T47D (cell line): ENCODE measurements at regions not wholly inside any gene's neighbourhood (a gene's known extent, or its start where the extent isn't known, plus 50 kb on each side); places are given as distances from the start of the nearest gene placed in this dataset.

Experiments used
- DNase-seq, 2 experiments: peaks; one replicate each; pipeline versions ENCODE4 v3.0.0 to v3.0.0-alpha.2; 2011 to 2012; ENCODE audit warnings: low read depth in 1 of 2, low spot score in 1 of 2
- JUND ChIP-seq: IDR thresholded peaks from 2 replicates; pipeline ENCODE4 v1.6.1; 2012; ENCODE audit warnings: low read depth
- in situ Hi-C: cut with HindIII; loops from 2 replicates; pipeline ENCODE4 v1.10.0; 2016; ENCODE audit warnings: low sequenced_read_pairs, low pct_unique_long_range_greater_than_20kb

DNA sequence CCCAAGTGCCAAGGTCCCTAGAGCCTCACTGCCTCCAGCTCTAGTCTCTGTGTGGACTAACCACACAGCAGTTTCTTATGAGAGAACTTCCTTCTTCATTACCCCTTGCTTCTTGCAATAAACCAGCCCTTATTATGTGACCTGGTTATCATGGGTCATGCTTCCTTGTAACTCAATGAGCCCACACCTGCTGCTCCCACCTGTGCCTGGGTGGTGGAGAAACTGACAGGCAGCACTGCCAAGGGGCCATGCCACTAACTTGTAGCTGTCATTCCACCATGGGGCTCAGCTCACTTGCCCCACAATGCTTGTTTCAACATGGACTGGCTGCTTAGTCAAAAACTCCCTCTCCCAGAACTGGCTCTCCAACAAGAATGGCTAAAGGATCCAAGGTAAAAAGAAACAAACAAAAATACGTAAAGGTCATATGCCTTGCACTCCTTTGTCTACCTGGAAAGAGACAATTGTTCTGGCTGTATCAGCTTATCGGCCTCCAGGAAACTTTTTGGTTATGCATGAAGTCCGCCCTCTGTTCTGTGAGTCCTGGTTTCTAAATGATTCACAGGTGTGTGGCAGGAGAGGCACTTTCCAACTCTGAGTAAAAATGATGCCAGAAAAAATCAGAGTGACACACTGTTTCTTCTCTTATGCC is 446.4 kb downstream of the COG6 start:
- DNase-seq, result no peak
- TF ChIP-seq JUND, result no peak
- in situ Hi-C loops, result no loop called here

DNA sequence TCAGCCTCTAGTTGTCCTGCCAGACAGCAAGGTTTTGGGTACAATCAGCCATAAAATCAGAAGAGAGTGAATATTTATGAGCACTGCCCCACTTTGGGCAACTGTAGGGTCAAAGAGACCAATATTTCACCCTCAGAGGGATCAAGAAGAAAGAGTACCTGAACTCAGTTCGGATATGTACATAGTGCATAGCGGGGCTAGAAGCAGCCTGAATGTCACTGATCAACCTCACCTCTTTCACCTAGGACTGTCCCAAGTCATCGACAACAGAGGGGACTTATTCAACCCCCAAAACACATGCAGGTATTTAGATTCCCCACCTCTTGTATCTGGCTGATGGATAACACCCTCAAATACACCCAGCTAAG is 446.9 kb downstream of the COG6 start:
- TF ChIP-seq JUND, result no peak

DNA sequence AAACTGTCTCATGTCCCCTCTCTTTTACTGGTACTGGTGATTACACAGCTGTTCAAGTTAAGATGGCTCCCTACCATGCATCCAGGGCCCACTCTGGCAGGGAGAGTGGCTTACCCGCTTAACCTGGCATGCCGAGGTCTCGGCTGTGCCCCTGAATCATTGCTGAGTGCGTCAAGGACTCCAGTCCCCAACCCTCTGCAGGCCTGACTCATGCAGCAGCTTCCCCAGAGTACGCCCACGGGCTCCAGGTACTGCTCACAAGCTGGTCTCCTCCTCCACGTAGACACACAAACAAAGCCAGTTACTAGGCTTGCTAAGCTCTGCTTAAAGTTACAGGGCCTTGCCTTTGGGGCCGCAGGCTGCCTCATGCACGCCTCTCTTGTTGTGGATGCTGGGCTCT is 447.4 kb downstream of the COG6 start:
- in situ Hi-C loops, result no loop called here
- TF ChIP-seq JUND, result no peak
- peak in 1 of 2 experiments; percentile 3 for DNase-seq

More for the DNA sequence above, 446.9 kb downstream of the COG6 start:
- in situ Hi-C loops, result no loop called here
- DNase-seq, result no peak

DNA sequence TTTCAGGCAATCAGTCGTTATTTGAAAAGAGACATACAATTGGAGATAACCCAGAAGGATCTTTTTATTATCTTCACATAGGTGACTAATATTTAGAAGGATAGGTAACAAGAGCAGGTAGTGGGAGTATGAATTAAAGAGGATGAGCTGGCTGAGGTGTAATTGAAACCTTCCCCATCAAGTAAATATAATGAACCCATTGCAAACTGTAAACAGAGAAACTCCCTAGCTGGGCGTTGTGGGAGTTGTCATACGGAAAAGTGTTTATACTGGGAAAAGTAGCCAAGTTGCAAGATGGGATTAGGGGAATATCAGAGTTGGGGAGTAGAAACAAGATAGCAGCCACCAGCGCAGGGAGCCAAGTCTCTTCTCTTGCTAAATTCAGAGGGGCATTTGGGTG is 448.4 kb downstream of the COG6 start:
- no peak for DNase-seq
- in situ Hi-C loops, result no loop called here
- no peak for TF ChIP-seq JUND

DNA sequence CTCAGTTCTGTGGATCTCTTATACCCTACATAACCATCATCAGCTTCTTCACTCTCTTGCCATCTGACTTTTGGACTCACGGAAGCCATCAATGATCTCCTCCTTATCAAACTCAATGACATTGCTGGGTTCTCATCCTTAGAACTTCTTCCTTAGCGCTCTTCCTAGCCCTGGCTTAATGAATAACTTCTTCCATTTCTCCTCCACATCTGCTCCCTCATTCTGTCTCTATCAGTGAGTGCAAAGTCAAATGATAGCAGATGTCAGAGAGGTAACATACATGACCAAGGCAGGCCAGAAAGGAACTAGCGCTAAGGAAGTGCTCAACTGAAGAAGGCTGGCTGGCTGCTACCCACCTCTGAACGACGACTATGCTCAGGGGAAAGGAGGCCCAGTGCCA is 449.8 kb downstream of the COG6 start:
- in situ Hi-C loops, result no loop called here
- no peak for TF ChIP-seq JUND

DNA sequence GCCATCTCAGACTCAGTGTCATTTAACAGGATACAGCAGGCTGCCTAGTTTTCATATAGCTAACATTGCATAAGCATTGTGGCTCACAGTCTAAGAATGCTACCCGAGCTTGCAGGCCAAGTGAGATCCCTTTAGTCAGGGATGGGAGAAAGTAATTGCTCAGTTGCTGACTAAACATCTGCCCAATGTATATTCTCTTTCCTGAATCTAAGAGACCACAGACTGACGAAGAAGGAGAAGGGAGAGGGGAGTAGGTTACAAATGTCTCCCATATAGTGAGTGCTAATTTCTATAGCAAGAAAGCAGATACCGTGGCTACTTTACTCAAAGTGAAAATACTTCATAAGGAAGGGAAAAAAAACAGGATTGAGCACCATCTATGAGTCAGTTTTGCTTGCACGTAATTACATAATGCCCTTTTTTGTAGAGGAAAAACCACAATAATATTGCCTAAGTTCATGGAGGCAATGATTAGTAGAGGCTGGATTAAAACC is 453.9 kb downstream of the COG6 start:
- in situ Hi-C loops, result no loop called here
- no peak for TF ChIP-seq JUND

More for the DNA sequence above, 449.8 kb downstream of the COG6 start:
- DNase-seq, result no peak

DNA sequence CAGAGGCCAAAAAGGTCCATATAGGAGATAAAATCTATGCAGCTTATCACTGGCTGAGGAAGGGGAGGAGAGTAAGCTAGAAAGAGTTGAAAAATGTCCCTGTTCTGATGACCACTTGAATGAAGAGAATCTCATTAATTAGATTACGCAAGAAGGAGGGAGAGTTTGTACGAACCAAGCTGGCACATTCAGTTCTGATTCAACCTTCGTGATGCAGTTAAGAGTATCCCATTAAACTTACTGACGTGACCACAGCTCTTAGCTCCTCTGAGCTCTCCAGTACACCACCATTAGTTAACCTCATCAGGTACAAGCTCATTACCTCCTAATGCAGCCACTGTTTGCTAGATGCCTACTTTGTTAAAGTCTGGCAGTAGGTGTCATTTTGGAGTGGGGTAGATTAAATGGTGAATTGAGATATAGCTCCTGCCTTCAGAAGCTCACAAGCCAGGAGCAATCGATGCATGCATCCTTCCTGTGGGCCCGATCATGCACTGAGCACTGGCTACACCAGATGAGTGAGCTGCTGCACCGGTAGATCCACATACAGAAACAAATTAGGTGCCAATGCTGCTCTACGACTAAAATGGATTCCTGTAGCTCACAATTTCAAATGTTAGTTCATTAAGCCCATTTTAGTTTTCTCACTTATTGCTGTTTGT is 458.3 kb downstream of the COG6 start:
- DNase-seq, result no peak
- in situ Hi-C loops, result no loop called here
- no peak for TF ChIP-seq JUND

More for the DNA sequence above, 453.9 kb downstream of the COG6 start:
- no peak for DNase-seq

DNA sequence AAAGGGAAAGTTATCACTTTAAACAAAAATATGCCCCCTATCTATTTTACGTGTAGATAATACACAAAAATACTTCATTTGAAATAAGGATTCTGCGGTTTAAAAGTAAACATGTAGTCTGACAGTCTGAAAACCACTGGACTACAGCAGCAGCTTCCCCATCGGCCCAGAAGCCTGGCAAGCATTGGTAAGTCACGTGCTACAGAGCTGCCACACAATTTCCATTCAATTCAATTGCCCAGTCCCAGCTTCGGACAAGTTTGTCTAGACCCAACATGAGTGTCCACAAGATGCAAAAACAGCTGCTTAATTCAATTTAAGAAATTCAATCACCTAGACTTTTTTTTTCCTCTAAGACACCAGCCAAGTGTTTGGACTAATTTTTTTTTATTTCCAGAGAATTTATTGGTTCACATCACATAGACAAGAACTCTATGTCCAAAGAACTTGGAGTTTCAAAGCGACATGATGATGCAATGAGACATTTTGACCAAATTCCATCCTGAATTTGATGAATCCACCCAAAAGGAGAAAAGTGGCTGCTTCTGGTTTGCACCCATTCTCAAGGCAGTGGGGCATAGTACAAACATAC is 458.9 kb downstream of the COG6 start:
- no peak for TF ChIP-seq JUND
- in situ Hi-C loops, result no loop called here
- DNase-seq, result no peak

DNA sequence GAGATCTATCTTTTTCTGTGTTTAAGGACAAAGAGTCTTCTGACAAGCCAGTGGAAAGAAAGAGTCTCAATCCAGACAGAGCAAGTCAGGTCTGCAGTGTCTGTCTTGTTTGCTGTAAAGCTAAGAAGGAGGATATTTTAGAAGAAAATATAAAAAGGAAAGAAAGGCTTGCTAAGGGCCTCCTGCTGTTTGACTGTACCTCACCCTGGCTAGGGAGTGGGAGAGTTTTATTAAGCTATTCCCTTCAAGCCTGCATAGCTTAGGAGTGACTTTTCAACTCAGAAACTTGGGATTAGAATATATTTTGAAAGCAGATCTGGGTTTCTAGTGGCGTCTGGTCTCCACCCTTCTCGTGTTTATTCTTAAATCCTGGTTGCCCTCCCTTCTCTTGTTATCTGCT is 460.0 kb downstream of the COG6 start:
- in situ Hi-C loops, result no loop called here
- no peak for TF ChIP-seq JUND
- no peak for DNase-seq

DNA sequence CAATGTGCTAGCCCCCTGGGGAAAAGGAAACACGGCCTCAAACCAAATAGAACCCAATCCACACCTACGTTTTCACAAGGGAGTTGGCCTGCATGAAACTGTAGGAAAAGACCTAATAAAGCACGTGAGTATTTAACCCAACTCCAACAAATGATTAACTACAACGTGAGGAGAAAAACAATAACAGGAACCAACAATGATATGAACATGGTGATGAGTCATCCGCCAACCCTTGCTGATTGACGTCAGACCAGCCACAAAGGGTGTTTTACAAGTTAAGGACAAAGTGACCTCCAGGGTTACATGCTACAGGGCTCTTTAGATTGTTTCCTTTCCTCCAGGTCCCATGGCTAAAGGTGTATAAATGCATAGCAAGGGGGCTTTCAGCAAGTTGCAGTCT is 460.5 kb downstream of the COG6 start:
- DNase-seq, result no peak
- in situ Hi-C loops, result no loop called here
- TF ChIP-seq JUND, result no peak

DNA sequence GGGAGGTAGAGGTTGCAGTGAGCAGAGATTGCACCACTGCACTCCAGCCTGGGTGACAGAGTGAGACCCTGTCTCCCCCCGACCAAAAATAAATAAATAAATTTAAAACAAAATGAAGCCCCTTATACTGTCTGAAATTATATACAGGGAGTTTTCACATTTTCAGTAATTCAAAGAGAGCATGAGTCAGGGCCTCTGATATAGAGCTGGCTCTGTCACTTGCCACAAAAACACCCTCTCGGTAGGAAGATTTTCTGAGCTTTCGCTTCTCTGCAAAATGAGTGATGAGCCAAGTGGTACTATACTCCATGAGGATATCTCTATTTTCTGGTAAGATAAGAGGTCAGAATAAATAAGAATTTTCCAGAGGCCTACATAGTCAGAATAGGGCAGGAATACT is 462.9 kb downstream of the COG6 start:
- no peak for TF ChIP-seq JUND
- DNase-seq, result no peak
- in situ Hi-C loops, result no loop called here

DNA sequence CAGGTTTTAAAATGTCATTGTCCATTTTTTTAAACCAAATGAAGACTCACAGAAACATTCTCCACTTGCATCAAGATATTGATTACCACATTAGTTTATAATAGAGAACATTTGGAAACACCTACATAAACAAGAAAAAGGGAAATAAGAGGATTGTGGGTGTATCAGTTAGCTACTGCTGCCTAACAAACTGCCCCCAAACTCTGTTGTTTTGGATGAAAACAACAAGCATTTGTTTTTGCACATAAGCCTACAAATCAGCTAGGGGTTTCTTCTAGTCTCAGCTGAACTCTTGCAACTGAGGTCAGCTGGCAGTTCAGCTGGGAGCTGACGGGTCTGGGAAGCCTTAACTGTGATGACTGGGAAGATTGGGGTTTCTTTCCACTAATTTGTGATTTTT is 464.4 kb downstream of the COG6 start:
- no peak for TF ChIP-seq JUND
- in situ Hi-C loops, result no loop called here
- DNase-seq, result no peak

DNA sequence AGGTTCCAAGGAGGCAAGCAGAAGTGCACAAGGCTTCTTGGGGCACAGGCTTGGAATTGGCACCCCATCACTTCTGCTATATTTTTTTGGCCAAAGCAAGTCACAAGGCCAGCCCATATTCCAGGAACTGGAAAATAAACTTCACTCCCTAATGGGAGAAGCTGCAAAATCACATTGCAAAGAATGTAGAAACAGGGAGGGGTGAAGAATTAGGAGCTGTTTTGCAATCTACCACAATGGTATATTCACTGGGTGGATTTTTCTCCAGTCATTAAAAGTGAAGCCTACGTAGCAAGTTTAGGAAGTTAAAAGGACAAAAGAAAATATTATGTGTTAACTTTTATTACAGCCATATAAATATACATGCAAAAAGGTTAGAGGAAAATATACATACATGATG is 464.8 kb downstream of the COG6 start:
- no peak for DNase-seq
- no peak for TF ChIP-seq JUND
- in situ Hi-C loops, result no loop called here

DNA sequence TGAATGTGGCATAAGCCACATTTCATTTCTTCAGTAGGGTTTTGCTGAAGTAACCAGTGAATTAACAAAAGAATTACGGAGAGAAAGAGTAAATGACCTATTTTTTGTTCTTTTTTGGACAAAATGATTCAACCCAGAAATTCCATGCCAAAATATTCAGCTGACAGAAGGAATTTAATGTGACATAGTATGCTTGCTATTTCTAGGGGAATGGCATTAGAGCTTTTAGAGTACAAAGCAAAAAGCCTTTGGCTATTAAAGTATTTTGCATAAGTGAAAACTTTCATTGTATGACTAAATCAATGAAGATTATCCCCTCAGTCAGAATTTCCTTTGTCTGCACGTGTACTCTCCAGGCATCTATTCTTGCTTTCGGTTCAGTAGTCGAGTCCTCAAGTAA is 465.3 kb downstream of the COG6 start:
- no peak for TF ChIP-seq JUND
- in situ Hi-C loops, result no loop called here
- DNase-seq, result no peak
